ENCODE measurements at regions not wholly inside any gene's neighbourhood (a gene's known extent, or its start where the extent isn't known, plus 50 kb on each side); places are given as distances from the start of the nearest gene placed in this dataset.

DNA sequence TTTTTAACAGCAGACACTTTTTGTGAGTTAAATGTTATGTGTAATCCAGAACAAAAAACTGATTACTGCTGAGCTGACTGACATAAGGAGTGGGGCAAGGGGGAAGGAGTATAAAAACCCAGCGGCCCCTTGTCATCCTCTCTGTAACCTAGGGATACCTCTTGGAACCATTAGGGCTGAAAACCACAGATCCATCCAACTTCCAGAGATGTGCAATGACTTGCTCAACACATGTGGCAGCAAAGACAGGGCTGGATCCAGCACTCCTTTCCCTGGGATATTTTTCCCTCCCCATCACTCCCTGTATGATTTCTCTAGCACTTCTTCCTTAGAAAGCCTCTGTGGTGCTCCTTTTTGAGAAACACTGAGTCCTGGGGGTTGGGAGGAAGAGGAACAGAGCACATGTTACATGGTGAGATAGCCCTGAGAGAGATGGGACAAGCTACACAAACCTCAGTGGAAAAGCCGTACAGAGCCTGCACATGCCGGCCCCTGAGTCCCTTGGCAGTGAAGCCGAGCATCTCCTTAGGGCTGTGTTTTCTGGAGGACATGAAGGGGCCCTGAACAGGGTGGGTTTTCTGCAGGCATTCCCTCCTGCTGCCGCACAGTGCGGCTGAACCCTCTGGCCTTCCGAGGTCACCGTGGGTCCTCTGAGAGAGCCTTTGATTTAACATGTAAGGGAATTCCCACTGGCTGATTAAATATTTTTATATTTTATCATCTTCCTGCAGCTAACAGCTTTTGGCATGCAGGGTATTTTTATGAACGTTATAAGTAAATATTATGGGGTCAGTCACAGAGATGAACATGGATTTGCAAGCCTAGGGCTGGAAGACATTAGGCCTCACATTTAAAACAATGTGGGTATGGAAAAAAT, 219.9 kb downstream of the COG6 start:
- TF ChIP-seq, protein P1, sequence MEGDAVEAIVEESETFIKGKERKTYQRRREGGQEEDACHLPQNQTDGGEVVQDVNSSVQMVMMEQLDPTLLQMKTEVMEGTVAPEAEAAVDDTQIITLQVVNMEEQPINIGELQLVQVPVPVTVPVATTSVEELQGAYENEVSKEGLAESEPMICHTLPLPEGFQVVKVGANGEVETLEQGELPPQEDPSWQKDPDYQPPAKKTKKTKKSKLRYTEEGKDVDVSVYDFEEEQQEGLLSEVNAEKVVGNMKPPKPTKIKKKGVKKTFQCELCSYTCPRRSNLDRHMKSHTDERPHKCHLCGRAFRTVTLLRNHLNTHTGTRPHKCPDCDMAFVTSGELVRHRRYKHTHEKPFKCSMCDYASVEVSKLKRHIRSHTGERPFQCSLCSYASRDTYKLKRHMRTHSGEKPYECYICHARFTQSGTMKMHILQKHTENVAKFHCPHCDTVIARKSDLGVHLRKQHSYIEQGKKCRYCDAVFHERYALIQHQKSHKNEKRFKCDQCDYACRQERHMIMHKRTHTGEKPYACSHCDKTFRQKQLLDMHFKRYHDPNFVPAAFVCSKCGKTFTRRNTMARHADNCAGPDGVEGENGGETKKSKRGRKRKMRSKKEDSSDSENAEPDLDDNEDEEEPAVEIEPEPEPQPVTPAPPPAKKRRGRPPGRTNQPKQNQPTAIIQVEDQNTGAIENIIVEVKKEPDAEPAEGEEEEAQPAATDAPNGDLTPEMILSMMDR (IDR thresholded peaks at IDR 0.05) = no peak
- TF ChIP-seq POLR2A (IDR thresholded peaks at IDR 0.05) (no peak), EP300 (IDR thresholded peaks at IDR 0.05) (no peak)
